H1 (cell line): ENCODE measurements at regions not wholly inside any gene's neighbourhood (a gene's known extent, or its start where the extent isn't known, plus 50 kb on each side); places are given as distances from the start of the nearest gene placed in this dataset.

Source experiments
- CTCF ChIA-PET: fragments of 300-600 bp; sonication (Branson Sonifier 250); formaldehyde crosslinking; loops from one replicate; lab custom pipeline; 2021; ENCODE audit not compliant: partially characterized antibody; lab: Charles Lee
- POLR2A ChIA-PET: fragments of 300-600 bp; sonication (Branson Sonifier 250); formaldehyde crosslinking; loops from one replicate; lab custom pipeline; 2021; ENCODE audit warnings: inconsistent platforms; ENCODE audit not compliant: partially characterized antibody; lab: Charles Lee
- DNase-seq, 2 experiments: peaks; one replicate each; pipeline versions ENCODE4 v3.0.0 to v3.0.0-alpha.2; 2010 to 2022; ENCODE audit warnings: low spot score in 2 of 2, low read depth in 1 of 2, mixed read lengths in 1 of 2
- FAIRE-seq: peaks from 2 replicates; lab custom pipeline; 2011; peaks lifted over from hg19 to GRCh38; lab: Jason Lieb, UNC
- H2AFZ ChIP-seq: 2 replicates; pipeline ENCODE4 v1.8.1; 2012; ENCODE audit warnings: low read length, inconsistent platforms
- H2AK5ac ChIP-seq: 2 replicates; pipeline ENCODE4 v1.6.1; 2013; ENCODE audit warnings: low read depth, low read length
- H2BK120ac ChIP-seq: replicated peaks from 2 replicates; pipeline ENCODE3; 2013; ENCODE audit warnings: low read depth, low read length, inconsistent platforms
- H2BK12ac ChIP-seq: 2 replicates; pipeline ENCODE4 v1.6.1; 2013; ENCODE audit warnings: low read depth, low read length
- H2BK15ac ChIP-seq: 2 replicates; pipeline ENCODE4 v1.6.1; 2013; ENCODE audit warnings: low read length
- H2BK20ac ChIP-seq: 2 replicates; pipeline ENCODE4 v1.6.1; 2013; ENCODE audit warnings: low read length
- H2BK5ac ChIP-seq: 2 replicates; pipeline ENCODE4 v1.6.1; 2013; ENCODE audit warnings: low read depth, low read length
- H3K14ac ChIP-seq: 2 replicates; pipeline ENCODE4 v1.6.1; 2013; ENCODE audit warnings: inconsistent platforms; ENCODE audit not compliant: insufficient read length
- H3K18ac ChIP-seq: 2 replicates; pipeline ENCODE4 v1.6.1; 2013; ENCODE audit warnings: low read length; ENCODE audit errors: extremely low read depth
- H3K23ac ChIP-seq: 2 replicates; pipeline ENCODE4 v1.6.1; 2013; ENCODE audit warnings: inconsistent platforms; ENCODE audit not compliant: insufficient read length
- H3K23me2 ChIP-seq: 2 replicates; pipeline ENCODE4 v1.6.1; 2013; ENCODE audit warnings: low read depth, low read length
- H3K27ac ChIP-seq: 2 replicates; pipeline ENCODE4 v1.6.1; 2011; ENCODE audit warnings: low read depth, low read length, inconsistent platforms
- H3K27me3 ChIP-seq, 4 experiments: replicated peaks in 1 of 4; 1 replicate in 1 of 4; 2 replicates in 3 of 4; pipeline versions ENCODE4 v1.6.1 to v1.8.1; 2011 to 2013; ENCODE audit warnings: low read length in 3 of 4, mild to moderate bottlenecking in 3 of 4, inconsistent platforms in 2 of 4, mixed read lengths in 2 of 4, moderate library complexity in 1 of 4; ENCODE audit not compliant: control insufficient read depth in 3 of 4, insufficient read depth in 3 of 4; ENCODE audit errors: extremely low read depth in 1 of 4
- H3K36me3 ChIP-seq, 4 experiments: 2 replicates each; pipeline versions ENCODE4 v1.6.1 to v1.8.1; 2011 to 2013; ENCODE audit warnings: mild to moderate bottlenecking in 4 of 4, low read length in 3 of 4, moderate library complexity in 2 of 4, control low read depth in 1 of 4, inconsistent platforms in 1 of 4; ENCODE audit not compliant: insufficient read depth in 4 of 4, control insufficient read depth in 2 of 4
- H3K4ac ChIP-seq: replicated peaks from 2 replicates; pipeline ENCODE3; 2013; ENCODE audit warnings: low read length, low read depth, mixed read lengths, inconsistent platforms; ENCODE audit not compliant: insufficient read length
- H3K4me1 ChIP-seq, 4 experiments: replicated peaks in 1 of 4; 1 replicate in 1 of 4; 2 replicates in 3 of 4; pipeline versions ENCODE4 v1.6.1 to v1.8.1; 2011 to 2013; ENCODE audit warnings: low read length in 3 of 4, inconsistent platforms in 2 of 4, mixed read lengths in 1 of 4; ENCODE audit not compliant: insufficient read depth in 4 of 4, control insufficient read depth in 3 of 4
- H3K4me2 ChIP-seq, 2 experiments: 2 replicates each; pipeline versions ENCODE4 v1.6.1 to v1.8.1; 2011 to 2013; ENCODE audit warnings: low read depth in 2 of 2, low read length in 2 of 2, control low read depth in 1 of 2, inconsistent platforms in 1 of 2, mild to moderate bottlenecking in 1 of 2; ENCODE audit not compliant: insufficient read depth in 1 of 2
- H3K4me3 ChIP-seq, 4 experiments: fragments of 200-600, 300-600 bp in 1 of 4; sonication (generic), shearing (Covaris generic), sonication (Bioruptor Twin) in 1 of 4; 2 replicates each; pipeline versions ENCODE4 v1.5.1 to v1.8.1; 2011 to 2016; ENCODE audit warnings: low read length in 4 of 4, low read depth in 3 of 4, control low read depth in 2 of 4, inconsistent platforms in 2 of 4, mild to moderate bottlenecking in 2 of 4, mixed read lengths in 1 of 4, moderate library complexity in 1 of 4; ENCODE audit not compliant: insufficient read depth in 2 of 4; ENCODE audit errors: extremely low read depth in 1 of 4
- H3K56ac ChIP-seq: replicated peaks from 2 replicates; pipeline ENCODE3; 2013; ENCODE audit warnings: low read depth, mild to moderate bottlenecking, mixed read lengths, low read length, inconsistent platforms; ENCODE audit not compliant: insufficient read length
- H3K79me1 ChIP-seq: 2 replicates; pipeline ENCODE4 v1.6.1; 2013; ENCODE audit warnings: low read depth, low read length, control low read depth
- H3K79me2 ChIP-seq, 2 experiments: 2 replicates each; pipeline versions ENCODE4 v1.6.1 to v1.8.1; 2012 to 2013; ENCODE audit warnings: low read length in 2 of 2, mild to moderate bottlenecking in 2 of 2, inconsistent platforms in 1 of 2; ENCODE audit not compliant: insufficient read depth in 2 of 2, control insufficient read depth in 1 of 2
- H3K9ac ChIP-seq, 4 experiments: replicated peaks in 1 of 4; 1 replicate in 1 of 4; 2 replicates in 3 of 4; pipeline versions ENCODE4 v1.6.1 to v1.8.1; 2011 to 2013; ENCODE audit warnings: low read depth in 3 of 4, low read length in 3 of 4, control low read depth in 2 of 4, mild to moderate bottlenecking in 2 of 4, moderate library complexity in 2 of 4, inconsistent platforms in 1 of 4; ENCODE audit errors: extremely low read depth in 1 of 4
- H3K9me3 ChIP-seq, 2 experiments: 2 replicates each; pipeline versions ENCODE4 v1.6.1 to v1.8.1; 2012 to 2013; ENCODE audit warnings: mild to moderate bottlenecking in 2 of 2, moderate library complexity in 2 of 2, control low read depth in 1 of 2, inconsistent platforms in 1 of 2, low read depth in 1 of 2, low read length in 1 of 2, mixed read lengths in 1 of 2; ENCODE audit not compliant: insufficient read depth in 2 of 2
- H4K20me1 ChIP-seq, 2 experiments: replicated peaks in 1 of 2; 2 replicates each; pipeline versions ENCODE3 to v1.8.1; 2011 to 2013; ENCODE audit warnings: inconsistent platforms in 2 of 2, low read length in 2 of 2, mild to moderate bottlenecking in 1 of 2; ENCODE audit not compliant: insufficient read depth in 2 of 2, control insufficient read depth in 1 of 2
- H4K5ac ChIP-seq: 2 replicates; pipeline ENCODE4 v1.6.1; 2013; ENCODE audit warnings: low read length, low read depth, mixed read lengths, inconsistent platforms; ENCODE audit not compliant: insufficient read length
- H4K8ac ChIP-seq: 2 replicates; pipeline ENCODE4 v1.8.0; 2013; ENCODE audit warnings: mild to moderate bottlenecking, moderate library complexity, low read length, inconsistent platforms; ENCODE audit not compliant: insufficient read depth; ENCODE audit errors: extremely low read depth
- H4K91ac ChIP-seq: replicated peaks from 2 replicates; pipeline ENCODE3; 2013; ENCODE audit warnings: low read length, mixed read lengths, inconsistent platforms; ENCODE audit not compliant: insufficient read length
- ASH2L ChIP-seq: fragments of 200-600, 300-600 bp; sonication (generic); IDR thresholded peaks from one replicate; pipeline ENCODE4 v1.7.1; 2017; ENCODE audit warnings: low read length
- EZH2 ChIP-seq: fragments of 200-600 bp; sonication (generic); IDR thresholded peaks from 2 replicates; pipeline ENCODE4 v1.7.1; 2012; ENCODE audit warnings: low read depth, mild to moderate bottlenecking, moderate library complexity, low read length, inconsistent platforms; ENCODE audit not compliant: severe bottlenecking
- JUN ChIP-seq: IDR thresholded peaks from 2 replicates; pipeline ENCODE4 v1.6.1; 2011; ENCODE audit warnings: low read depth, mild to moderate bottlenecking, improper control_type of control experiment, low read length
- SP1 ChIP-seq: IDR thresholded peaks from 2 replicates; pipeline ENCODE4 v1.6.1; 2011; ENCODE audit warnings: low read depth, low read length
- WGBS, 2 experiments: shearing (Covaris generic) in 1 of 2; methylation state at CpG; one replicate each; pipeline versions ENCODE4 v1.1.6 to v1.1.7; 2013 to 2015; ENCODE audit warnings: low lambda C conversion rate in 2 of 2, mixed read lengths in 2 of 2, inconsistent platforms in 1 of 2, low coverage in 1 of 2, missing lambda C conversion rate in 1 of 2; ENCODE audit not compliant: insufficient replicate concordance in 2 of 2, insufficient coverage in 1 of 2, insufficient read length in 1 of 2; ENCODE audit errors: extremely low coverage in 1 of 2, missing lambda C conversion rate in 1 of 2; 5-methylcytosine and 5-hydroxymethylcytosine counted together

DNA sequence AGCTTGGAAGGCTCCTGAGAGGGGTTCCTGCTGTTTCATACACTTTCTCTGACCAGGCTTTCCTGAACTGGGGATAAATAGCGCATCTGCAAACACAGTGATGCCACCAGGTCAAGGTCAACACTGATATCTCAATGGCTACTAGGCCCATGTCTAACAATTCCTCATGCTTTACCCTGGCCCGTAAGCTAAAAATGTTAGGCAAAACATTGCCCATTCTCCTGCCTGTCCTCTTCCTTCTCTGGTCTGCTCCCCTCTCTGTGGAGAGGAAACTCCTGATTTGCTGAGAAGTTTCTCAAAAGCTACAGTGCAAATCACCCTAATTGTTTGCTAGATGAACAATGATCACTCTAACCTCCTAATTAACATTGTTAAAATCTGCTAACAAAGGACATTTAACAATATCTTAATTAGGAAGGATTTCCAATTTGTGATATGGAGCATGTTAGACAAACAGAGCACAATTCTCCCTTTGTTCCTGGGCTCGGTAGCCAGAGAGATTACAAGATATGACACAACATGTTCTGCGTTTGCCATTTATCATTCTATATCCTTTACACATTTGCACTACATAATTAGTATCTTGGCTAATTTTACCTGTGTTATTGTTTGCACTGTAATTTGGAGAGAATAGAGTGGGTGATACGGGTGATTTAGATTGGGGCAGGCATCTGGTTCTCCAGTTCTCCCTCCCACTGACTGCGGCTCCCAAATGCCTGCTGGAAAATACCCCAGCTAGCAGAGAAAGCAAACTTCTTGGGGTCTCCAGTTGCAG, 266.8 kb downstream of the CD83 start:
- peaks cover 13 to 43% (median 34%) of the 10 kb centered on the region in 4 experiments; a peak in 6 of 7 replicates for H3K4me1 ChIP-seq
- H3K9ac ChIP-seq = no peak overlapping the region
- ChIA-PET POLR2A (interaction anchor here (0.6 to 1.7 kb wide), 3 partner anchors 14 to 822 kb away, joined by 3 to 5 read pairs (median 3); no protein-coding TSS in a partner anchor), CTCF (interaction anchor here (1.3 to 1.5 kb wide), 2 partner anchors 10 to 173 kb away, joined by 3 to 4 read pairs; no protein-coding TSS in a partner anchor)
- peak overlapping the region; percentile 88 for H4K91ac ChIP-seq
- peak overlapping the region; percentile 88 for H2BK120ac ChIP-seq
- WGBS, 2 experiments = 92% methylated on average over 6 of the region's 6 CpGs; no CpG with 5 or more reads in 1 of the 2 experiments
- peak overlapping the region; percentile 95 for H2BK12ac ChIP-seq
- no peaks in the 10 kb centered on the region for H3K27me3 ChIP-seq
- FAIRE-seq = no peak
- no peak overlapping the region for H3K56ac ChIP-seq
- H4K8ac ChIP-seq = no peak overlapping the region
- peak overlapping the region; percentile 98; the same call in 1 of the 2 replicates for H2BK5ac ChIP-seq
- H3K23me2 ChIP-seq = no peaks in the 10 kb centered on the region; the same call in none of the 2 replicates
- H3K14ac ChIP-seq = no peak overlapping the region
- no peak overlapping the region for H2AFZ ChIP-seq
- no peak overlapping the region for H3K4ac ChIP-seq
- no peaks in the 10 kb centered on the region for H4K20me1 ChIP-seq
- peak overlapping the region; percentile 57 for H3K18ac ChIP-seq
- no peak overlapping the region for H3K27ac ChIP-seq
- no peak for DNase-seq
- no peak overlapping the region for H3K4me3 ChIP-seq
- H3K23ac ChIP-seq = no peak overlapping the region
- peak overlapping the region; percentile 15 for H4K5ac ChIP-seq
- no peaks in the 10 kb centered on the region for H3K79me2 ChIP-seq
- H3K4me2 ChIP-seq = peak overlapping the region in 1 of 2 experiments; percentile 76; a peak in 1 of 4 replicates
- H3K79me1 ChIP-seq = no peaks in the 10 kb centered on the region
- H2BK15ac ChIP-seq = 0 out of 2 replicates have a peak overlapping the region, but pooled peaks have one; percentile 14
- no peaks in the 10 kb centered on the region for H3K9me3 ChIP-seq
- H2BK20ac ChIP-seq = peak overlapping the region; percentile 83; the same call in 1 of the 2 replicates
- TF ChIP-seq EZH2 (no peak), JUN (no peak), SP1 (no peak), ASH2L (no peak)
- H3K36me3 ChIP-seq = no peaks in the 10 kb centered on the region
- H2AK5ac ChIP-seq = peak overlapping the region; percentile 29; the same call in 1 of the 2 replicates
